GM21723 (cell line): ENCODE measurements at regions not wholly inside any gene's neighbourhood (a gene's known extent, or its start where the extent isn't known, plus 50 kb on each side); places are given as distances from the start of the nearest gene placed in this dataset.

ENCODE experiments used
- ATAC-seq: cut with Tn5 transposase; IDR thresholded peaks from one replicate; pipeline ENCODE4 v1.9.1; 2021; ENCODE audit warnings: mild to moderate bottlenecking, moderate library complexity; ENCODE audit not compliant: unreplicated experiment

DNA sequence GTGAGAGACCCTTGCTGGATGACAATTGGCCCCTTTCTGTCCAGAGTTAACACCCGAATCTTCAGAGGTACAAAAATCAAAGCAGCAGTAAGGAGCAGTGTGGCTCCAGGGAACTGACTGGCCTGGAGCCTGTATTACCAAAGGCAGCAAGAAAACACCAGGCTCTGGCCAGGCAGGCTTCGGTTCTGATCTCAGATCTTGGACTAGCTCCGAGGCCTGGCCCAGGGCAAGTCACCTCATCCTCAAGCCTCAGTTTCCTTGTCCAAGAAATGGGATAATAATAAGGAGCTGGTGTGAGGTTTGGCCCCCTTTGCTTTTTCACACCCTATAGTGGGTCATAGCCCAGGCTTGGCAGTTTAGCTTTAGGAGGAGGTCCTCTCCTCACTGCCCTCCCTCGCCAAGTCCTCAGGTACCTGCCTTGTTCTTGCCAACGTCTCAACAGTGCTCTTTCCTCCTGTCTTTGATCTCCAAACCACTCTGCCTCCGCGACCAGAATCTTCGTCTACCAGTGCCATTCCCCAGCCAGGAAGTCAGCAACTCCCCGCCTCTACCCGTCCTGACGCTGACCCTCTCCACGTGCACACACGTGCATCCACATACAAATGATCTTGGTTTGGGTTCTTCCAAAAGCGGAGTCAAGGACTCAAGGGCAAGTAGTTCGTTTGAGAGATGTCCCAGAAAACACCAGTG is 82.6 kb upstream of the TLE3 start:
- ATAC-seq: no peak

DNA sequence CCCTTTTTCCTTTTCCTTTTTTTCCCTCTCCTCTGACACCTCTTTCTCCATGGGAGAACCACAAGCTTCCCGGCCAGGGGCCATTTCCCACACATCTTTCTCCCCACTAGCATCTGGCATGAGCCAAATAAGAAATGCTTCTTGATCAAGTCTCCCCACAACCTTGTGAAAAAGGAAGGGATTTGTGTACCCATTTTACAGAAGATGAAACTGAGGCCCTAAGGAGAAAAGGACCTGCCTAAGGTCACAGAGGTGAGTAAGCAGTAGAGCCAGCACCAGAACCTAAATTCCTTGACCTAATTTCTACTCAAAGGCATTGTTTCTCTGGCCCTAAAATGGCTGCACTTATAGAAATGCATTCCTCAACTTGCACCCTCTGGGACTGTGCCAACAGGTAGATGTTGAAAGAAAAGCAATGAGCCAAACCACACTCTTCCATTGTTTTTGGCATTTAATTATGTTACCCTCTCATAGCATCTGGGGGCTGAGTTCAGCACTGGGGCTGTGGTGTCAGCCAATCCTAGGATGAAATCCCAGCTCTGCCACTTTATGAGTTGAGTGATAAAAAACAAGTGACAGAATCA is 81.7 kb upstream of the TLE3 start:
- no peak for ATAC-seq

DNA sequence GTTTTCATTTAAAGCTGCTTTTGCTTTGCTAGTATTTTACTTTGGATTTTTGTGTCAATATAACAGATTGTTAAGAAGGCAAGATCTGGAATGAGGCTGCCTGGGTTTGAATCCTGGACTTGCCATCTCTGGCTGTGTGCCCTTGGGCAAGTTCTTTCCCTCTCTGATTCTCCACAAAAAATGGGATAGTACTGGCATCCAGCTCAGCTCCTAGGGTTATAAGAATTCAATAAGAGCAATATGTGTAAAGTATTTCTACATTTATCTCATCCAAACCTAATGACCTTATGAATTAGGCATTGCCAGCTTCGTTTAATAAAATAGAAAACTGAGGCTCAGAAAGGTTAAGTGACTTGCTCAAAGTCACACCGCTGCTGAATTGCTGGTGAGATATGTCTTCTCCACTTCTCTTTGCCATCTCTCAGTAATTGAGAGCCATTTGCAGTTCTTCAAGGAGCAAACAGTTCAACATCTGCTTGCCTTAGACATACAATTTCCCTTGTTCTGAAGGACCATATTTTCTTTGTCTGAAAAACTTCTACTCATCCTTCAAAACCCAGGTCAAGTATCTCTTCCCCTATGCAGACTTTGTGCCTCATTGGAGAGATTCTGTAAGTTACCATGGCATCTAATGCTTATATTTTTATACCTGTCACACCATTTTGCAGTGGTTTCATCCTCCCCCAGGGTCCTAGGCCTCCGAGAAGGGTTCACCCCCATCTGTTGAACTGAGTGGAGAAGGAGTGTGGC is 80.8 kb upstream of the TLE3 start:
- no peak for ATAC-seq

DNA sequence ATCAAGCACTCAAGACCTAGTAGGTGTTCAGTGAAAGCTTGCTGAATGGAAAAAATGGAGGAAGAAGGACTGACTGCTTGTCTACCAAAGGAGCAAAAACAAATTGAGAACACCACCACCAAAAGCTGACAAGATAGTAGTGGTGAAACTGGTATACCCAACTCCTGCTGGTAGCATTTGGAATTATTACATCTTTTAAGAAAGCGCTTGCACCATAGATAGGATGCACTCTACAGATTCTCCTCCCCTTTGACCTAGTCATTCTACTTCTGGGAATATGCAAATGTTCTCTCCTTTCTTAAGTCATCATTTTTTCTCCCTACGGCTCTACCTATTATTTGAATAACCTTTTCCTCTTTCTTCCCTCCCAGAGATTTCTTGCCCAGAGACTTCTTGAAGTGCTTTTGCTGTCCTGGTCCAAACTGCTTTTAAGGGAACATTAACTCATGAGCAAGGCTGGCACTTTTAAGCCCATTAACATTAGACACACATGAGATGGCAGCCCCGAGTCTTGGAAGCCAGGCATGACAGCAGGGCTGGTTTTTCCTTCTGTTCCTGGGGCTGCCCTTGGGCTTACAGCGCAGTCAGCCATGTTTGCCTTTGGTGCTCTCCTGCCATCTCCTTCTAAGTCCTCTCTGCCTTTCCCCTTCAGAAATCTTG is 75.0 kb upstream of the TLE3 start:
- no peak for ATAC-seq

DNA sequence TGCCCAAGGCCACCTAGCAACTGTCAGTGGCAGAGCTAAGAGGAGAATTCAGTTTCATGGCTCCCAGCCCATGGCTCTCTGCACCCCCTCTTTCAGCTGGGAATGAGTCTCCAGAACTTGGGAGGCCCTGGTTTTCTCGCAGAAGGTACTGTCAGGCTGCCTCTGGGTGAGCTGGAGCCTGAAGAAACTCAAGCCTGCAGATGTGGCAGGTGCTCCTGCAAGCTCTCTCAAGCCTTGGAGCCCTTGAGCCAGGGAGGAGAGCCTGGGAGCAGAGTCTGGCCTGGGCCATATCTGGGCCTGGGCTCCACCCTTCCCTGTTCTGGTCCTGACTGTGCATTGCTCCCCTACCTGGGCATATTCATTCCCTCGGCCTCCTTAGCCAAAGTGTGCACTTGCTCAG is 74.4 kb upstream of the TLE3 start:
- no peak for ATAC-seq

DNA sequence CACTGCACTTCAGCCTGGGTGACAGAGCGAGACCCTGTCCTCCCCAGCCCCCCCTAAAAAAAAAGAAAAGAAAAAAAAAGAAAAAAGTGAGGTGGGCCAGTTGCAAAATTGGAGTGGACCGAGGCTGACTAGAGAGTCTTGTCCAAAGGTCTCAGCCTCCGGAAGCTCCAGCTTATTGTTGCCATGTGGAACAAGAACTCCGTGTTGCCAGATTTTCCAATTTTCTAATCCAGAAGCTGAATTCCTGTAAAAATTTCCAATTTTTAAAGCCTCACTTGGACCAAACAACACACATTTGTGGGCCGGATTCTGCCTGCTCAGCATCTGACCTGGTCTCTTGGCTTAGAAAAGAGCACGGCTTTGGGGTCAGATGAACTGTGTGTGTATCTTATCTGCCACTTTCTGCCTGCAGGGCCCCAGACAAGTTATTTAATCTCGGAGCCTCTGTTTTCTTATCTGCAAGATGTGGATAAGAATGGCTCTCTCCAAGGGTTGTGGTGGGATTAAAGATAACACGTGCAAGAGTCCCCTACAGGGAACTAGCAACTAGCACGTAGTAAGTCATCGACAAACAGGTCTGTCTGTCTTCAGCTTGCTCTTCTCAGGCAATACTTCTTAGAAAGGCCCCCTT is 73.7 kb upstream of the TLE3 start:
- no peak for ATAC-seq

DNA sequence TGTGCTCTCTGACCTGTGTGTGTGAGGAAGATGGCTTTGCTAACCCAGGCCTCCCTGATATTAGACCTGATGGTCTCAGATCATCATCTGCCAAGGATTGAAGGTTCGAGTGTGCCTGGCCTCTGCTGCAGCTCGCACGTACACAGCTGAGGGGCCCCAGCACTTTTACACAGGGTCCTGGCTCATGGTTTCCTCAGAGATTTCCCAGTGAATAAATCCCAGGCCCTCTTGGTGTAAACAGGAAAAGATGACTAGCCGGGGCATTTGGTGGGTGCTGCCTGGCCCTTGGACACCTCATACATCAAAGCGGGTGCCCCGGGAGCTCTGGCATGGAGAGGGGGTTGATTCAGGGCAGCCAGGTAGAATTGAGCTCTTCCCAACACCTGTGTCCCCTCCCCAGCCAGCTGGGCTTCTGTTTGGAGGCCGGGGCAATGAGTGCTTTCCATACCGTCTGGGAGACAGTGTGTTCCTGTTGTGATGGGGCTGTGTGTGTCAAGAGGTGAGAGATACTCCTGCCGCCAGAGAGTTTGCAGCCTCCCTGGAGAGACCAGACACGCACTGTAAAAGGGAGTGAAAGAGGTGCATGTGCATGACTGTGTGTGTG is 72.5 kb upstream of the TLE3 start:
- ATAC-seq: no peak

DNA sequence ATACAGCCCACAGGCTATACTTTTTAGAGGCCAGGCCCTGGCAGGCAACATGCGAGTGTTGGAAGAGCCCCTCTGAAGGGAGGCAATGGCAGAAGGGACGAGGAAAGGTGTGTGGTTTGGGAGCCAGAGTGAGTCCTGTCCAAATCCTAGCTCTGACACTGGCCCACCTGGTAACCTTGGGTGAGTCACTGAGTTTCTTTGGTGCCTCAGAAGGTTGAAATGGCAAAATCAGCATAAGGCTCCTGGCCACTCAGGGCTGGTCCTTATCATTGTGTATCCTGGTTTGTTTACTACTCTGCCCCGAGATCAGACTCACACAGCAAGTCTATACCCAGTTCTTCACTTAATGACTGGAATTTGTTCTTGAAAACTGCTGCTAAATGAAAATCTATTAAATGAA is 71.4 kb upstream of the TLE3 start:
- no peak for ATAC-seq

DNA sequence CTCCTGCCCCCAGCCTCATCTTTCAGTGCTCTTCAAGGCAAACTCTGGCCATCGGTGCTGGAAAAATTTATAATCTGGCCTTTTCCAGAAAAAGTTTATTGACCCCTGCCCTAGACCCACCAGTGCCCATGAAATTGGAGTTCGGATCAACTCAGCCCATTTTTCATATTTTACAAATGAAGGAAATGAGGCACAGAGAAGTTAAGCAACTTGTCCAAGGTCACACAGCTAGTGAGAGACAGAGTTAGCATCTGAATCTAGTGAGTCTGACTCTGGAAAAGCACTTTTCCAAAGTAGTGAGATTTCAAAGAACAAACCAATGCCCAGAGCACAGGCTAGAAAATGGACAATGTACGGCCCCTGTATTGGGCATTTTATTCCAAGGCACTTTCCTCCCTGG is 69.4 kb upstream of the TLE3 start:
- no peak for ATAC-seq

DNA sequence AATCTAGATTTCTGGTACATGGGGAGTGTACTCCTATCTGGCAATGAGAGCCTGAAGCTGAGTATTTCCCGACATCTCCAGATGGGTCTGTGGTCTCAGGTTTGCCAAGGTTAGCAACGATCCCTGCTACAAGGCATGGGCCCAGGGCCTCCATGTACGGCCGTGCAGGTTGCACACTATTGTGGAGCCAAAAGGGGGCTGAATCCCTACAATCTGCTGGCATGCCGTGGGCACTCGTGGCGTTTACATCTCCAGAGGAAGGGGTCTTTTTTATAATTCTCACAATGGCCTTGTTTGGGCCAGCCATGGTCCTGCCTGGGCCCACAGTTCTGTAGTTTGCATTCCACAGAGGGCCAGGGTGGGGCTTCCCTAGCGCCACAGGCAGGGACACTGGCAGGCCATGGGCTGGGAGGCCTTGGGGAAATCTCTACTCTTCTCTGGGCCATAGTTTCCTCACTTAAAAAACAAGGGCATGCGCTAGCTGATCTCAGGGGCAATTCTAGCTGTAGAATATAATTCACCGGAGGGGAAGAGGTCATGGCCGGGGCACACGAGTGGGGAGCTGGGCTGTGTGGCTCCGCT is 68.9 kb upstream of the TLE3 start:
- ATAC-seq: no peak

DNA sequence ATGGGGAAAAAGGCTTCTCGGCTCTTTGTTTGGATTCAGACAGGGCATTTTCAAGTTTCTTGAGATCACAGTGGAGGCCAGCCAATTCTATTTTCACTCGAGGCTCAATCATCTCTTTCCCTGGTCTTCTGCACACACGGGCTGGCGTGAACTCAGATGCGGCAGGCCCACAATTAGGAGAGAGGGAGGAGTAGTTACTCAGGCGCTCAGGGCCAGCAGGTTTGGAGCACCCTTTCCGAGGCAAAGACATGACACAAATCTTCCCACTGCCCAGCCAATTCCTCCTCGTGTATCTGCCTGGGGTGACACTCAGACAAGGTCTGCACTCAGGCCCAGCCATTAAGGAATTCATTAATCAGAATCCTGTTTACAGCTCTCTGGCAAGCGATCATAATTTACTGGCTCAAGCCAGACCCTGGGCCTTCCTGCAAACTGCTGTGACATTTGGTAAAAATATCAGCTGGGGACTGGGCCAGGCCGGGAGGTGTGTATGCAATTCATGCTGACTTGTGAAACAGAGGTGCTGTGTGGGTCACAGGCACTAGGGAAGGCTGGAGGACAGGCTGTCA is 68.1 kb upstream of the TLE3 start:
- no peak for ATAC-seq

DNA sequence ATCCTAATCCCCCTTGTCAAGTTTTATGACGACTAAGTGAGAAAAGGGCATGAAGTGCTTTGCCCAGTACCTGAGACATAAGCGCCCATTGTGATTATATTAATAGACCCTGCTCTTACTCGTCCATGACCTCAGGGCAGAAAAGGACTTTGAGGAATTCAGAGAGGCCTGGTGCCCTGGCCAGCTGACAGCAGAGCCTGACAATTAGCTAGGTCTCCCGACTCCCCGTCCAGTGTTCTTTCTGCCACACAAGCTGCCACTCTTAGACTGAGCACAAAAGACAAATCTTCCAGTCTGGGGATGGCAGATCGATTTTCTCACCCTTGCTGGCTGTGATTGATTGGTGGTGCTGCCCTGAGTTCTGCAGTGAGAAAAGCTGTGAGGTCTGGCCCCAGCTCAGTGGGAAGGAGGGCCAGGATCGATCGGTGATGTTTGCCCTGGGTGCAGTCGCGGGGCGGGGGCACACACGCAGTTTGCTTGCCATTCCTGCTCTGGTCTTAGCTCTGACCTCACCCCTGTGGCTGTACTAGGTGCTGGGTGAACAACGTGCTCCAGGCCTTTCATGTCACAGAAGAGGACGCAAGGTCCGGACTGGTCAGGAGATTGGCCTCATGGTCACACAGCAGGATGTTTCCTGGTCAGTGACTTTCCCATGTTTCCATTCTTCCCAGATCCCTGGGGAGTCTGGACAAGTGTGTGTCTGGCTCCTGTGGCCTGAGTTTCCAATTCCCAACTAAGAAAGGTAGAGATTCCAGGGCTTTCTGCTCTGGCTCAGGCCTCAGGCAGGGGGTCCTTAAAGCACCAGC is 67.4 kb upstream of the TLE3 start:
- ATAC-seq: no peak

DNA sequence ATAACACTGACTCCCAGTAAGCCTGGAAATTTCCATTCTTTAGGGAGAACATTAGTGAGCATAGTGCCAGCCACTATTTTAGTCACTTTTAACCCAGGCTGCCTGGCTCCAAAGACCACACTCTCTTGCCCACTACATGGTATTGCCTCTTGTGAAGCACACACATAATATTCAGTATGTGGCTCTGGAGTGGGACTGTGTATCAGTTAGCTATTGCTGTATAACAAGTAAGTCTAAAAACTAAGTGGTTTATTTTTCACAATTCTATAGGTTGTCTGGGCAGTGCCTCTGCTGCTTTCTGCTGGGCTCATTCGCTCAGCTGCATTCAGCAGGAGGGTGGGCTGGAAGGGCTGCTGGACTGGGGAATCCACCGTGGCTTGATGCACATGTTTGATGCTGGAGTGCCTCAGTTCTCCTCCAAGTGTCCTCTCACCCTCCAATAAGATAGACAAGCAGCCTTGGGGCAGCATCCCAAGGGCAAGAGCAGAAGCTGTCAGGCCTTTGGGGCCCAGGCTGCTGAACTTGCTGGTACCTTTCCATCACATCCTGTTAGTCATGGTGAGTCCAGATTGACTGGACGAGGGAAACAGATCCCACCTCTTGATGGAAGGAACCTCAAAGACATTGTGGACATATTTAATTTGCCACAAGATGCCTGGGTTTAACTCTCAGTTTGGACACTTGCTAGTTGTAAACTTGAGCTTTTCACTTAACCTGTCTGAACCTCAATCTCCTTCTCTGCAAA is 66.6 kb upstream of the TLE3 start:
- no peak for ATAC-seq

DNA sequence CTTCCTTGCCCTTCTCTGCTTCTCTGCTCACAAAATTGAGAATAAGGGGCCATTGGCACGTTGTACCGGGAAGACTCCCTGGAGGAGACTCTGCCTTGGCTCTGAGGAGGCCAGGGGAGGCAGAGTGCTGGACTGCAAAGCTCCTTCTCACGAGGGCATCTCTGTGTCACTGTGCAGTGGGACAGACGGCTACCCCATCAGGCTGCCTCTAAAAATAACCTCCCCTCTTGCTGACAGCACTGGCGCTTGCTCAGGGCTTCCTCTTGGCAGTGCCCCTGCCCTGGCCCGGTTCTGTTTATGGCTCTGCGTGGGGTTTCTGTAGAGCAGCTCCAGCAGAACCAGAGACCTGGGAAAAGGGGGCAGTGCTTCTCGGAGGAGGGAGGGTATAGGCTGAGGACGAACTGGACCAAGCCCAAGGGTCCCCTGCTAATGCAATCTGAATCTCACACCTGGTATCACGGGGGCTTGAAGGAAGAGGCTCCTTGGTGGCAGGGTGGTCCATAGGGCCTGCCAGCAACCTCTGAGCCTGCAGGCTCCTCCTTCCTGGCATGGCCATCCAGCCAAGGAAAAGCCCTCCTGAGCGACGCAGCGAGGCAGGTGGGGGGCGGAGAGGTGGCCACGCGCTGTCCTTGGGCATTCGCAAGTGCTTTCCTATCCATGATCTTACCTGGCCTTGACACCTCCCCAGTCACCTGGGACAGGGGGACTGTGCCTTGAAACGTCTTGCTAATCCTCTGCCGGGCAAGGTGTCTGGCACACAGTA is 63.3 kb upstream of the TLE3 start:
- no peak for ATAC-seq

DNA sequence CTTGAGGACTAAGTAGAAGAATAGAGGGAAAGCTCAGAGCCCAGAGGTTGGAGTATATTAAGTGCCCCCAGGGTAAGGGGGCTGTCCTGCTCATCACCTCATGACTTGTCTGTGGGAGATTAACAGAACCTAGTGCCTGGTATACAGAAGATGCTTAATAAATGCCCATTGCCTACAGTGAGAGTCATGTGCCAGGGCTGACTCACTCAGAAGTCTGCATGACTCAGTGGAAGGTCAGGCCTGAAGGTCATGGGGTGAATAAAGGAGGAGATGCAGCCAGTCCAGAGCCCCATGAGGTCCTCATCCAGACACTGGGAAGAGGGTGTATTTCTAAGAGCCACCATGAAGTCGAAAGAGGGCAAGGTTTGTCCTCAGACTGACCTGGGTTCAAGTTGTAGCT is 62.5 kb upstream of the TLE3 start:
- ATAC-seq: no peak

DNA sequence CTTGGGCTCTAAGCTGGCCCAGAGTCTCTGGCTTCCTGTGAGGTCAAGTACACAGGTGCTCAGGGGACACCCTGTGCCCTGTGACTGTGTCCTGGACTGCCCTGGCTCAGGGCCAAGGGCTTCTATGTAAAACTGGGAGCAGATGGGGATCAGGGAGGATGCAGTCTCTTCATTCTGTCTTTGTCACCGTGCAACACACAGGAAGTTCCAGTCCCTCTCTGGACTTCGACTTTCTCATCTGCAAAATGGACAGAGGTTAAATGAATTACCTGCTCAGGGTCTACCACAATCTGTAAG is 61.9 kb upstream of the TLE3 start:
- ATAC-seq: no peak

DNA sequence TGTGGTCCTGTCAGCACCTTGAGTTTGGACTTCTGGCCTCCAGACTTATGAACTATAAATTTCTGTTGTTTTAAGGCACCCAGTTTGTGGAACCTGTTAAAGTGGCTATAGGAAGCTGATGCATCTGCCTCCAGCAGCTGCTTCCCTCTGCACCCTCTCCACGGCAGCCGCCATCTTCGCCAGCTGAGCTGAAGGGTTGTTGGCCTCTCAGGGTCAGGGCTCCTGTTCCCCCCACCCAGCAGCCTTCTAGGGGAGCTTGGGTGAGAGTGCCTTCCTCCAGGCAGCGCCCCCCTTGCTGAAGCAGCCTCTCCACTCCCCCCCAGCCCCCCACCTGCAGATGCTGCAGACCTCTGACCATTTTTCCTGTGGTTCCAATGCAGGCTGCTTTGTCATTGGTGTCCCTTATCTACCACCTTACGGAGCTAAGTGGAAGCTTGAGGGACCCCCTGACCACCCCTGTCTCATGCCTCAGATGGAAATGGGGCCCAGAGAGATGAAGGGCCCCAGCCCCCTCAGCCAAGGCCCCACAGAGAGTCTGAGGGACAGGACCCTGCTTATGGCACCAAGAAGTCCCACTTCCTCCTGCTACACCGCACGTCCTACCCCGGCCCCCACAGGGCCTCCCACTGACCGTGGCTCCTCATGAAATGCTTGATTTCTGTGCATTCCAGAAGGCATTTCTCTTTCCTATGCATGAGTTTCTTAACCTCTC is 61.4 kb upstream of the TLE3 start:
- no peak for ATAC-seq
